ENCODE measurements at regions not wholly inside any gene's neighbourhood (a gene's known extent, or its start where the extent isn't known, plus 50 kb on each side); places are given as distances from the start of the nearest gene placed in this dataset.

GRCh38 chr9:108271236-108271635, 584.5 kb downstream of the ACTL7B start:
- no peak overlapping the region for H3K9ac ChIP-seq (ENCODE audit: low read depth, low read length)
- H2BK15ac ChIP-seq (ENCODE audit: low read depth, low read length), result no peak overlapping the region
- no peaks in the 10 kb centered on the region for H3K36me3 ChIP-seq (ENCODE audit: control insufficient read depth, insufficient read depth, low read length)
- H2BK5ac ChIP-seq (ENCODE audit: low read depth, low read length, poor library complexity, severe bottlenecking), result no peak overlapping the region
- H3K27me3 ChIP-seq (ENCODE audit: control insufficient read depth, insufficient read depth, low read length), result no peaks in the 10 kb centered on the region
- no peak overlapping the region for H4K5ac ChIP-seq (ENCODE audit: low read depth, low read length)
- H3K9me1 ChIP-seq (ENCODE audit: insufficient read depth, low read length), result no peaks in the 10 kb centered on the region
- H3K14ac ChIP-seq (replicated peaks; ENCODE audit: low read depth, low read length), result no peak overlapping the region
- H3K4me1 ChIP-seq (ENCODE audit: control insufficient read depth, insufficient read depth, low read length), result peaks cover 7% of the 10 kb centered on the region; the same call in 1 of the 2 replicates
- no peaks in the 10 kb centered on the region for H3K79me1 ChIP-seq (ENCODE audit: low read depth in 1 of 2, low read length in 2 of 2)
- DNase-seq (no peak), ATAC-seq (ENCODE audit: low read depth) (no peak)
- H3K18ac ChIP-seq (ENCODE audit: low read depth, low read length), result no peak overlapping the region; the same call in 1 of the 2 replicates
- no peak overlapping the region for H4K91ac ChIP-seq (ENCODE audit: insufficient read depth, low read depth, low read length)
- H2BK120ac ChIP-seq (ENCODE audit: low read depth, low read length), result no peak overlapping the region
- no peak overlapping the region for H3K4ac ChIP-seq (ENCODE audit: low read depth, low read length)
- H3K27ac ChIP-seq (ENCODE audit: insufficient read depth, low read length), result no peak overlapping the region
- in situ Hi-C loops (cut with MboI; ENCODE audit: low sequenced_read_pairs) (loop anchor here (5.0 to 10.0 kb wide), 2 partner anchors 636 to 794 kb away; no protein-coding TSS in a partner anchor), intact Hi-C loops (cut with micrococcal nuclease) (loop anchor here (5.0 kb wide), 1 partner anchor 214 kb away; no protein-coding TSS in a partner anchor), dilution Hi-C loops (cut with HindIII; ENCODE audit: low sequenced_read_pairs, unreplicated experiment) (no loop called here)
- H2BK20ac ChIP-seq (ENCODE audit: low read depth, low read length), result no peak overlapping the region
- no peak overlapping the region for H3K4me3 ChIP-seq (ENCODE audit: insufficient read depth, low read depth, low read length)
- H2AFZ ChIP-seq (replicated peaks; ENCODE audit: low read length, poor library complexity), result no peak overlapping the region
- no CpG with 5 or more reads among the region's 7 CpGs for WGBS, 2 experiments (ENCODE audit: extremely low coverage in 2 of 2, insufficient read length in 1 of 2)
- BruUV-seq (replicated peaks), result no TSS peak
- TF ChIP-seq CHD1 (IDR thresholded peaks at IDR 0.05; ENCODE audit: low read depth, low read length), result no peak
- no peak for TF ChIP-seq MXI1 (IDR thresholded peaks at IDR 0.05; ENCODE audit: borderline replicate concordance, low read depth, low read length)
- TF ChIP-seq, protein P1, sequence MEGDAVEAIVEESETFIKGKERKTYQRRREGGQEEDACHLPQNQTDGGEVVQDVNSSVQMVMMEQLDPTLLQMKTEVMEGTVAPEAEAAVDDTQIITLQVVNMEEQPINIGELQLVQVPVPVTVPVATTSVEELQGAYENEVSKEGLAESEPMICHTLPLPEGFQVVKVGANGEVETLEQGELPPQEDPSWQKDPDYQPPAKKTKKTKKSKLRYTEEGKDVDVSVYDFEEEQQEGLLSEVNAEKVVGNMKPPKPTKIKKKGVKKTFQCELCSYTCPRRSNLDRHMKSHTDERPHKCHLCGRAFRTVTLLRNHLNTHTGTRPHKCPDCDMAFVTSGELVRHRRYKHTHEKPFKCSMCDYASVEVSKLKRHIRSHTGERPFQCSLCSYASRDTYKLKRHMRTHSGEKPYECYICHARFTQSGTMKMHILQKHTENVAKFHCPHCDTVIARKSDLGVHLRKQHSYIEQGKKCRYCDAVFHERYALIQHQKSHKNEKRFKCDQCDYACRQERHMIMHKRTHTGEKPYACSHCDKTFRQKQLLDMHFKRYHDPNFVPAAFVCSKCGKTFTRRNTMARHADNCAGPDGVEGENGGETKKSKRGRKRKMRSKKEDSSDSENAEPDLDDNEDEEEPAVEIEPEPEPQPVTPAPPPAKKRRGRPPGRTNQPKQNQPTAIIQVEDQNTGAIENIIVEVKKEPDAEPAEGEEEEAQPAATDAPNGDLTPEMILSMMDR (conservative IDR thresholded peaks at IDR 0.05; ENCODE audit: low read depth, low read length), result no peak
- no peak for TF ChIP-seq RCOR1 (IDR thresholded peaks at IDR 0.05; ENCODE audit: insufficient replicate concordance, low read length)
- no peak for TF ChIP-seq POLR2A (IDR thresholded peaks at IDR 0.05; ENCODE audit: low read depth, low read length)
- TF ChIP-seq, protein P2, sequence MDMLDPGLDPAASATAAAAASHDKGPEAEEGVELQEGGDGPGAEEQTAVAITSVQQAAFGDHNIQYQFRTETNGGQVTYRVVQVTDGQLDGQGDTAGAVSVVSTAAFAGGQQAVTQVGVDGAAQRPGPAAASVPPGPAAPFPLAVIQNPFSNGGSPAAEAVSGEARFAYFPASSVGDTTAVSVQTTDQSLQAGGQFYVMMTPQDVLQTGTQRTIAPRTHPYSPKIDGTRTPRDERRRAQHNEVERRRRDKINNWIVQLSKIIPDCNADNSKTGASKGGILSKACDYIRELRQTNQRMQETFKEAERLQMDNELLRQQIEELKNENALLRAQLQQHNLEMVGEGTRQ (IDR thresholded peaks at IDR 0.05; ENCODE audit: low read depth, low read length), result no peak
- TF ChIP-seq RAD21 (IDR thresholded peaks at IDR 0.05; ENCODE audit: low read length), result no peak
- no peak overlapping the region for H3K56ac ChIP-seq (ENCODE audit: extremely low read depth, insufficient read depth, low read length)
- ChIA-PET CTCF (interaction anchor here (0.6 to 1.7 kb wide), 5 partner anchors 10 to 806 kb away, joined by 3 to 6 read pairs (median 4); no protein-coding TSS in a partner anchor), POLR2A (ENCODE audit: unreplicated experiment) (no interaction called here)
- no peaks in the 10 kb centered on the region for H3K9me3 ChIP-seq (ENCODE audit: control insufficient read depth, insufficient read depth, low read length)
- H2AK5ac ChIP-seq (ENCODE audit: low read depth, low read length), result no peak overlapping the region
- H4K8ac ChIP-seq (ENCODE audit: low read depth in 2 of 2, low read length in 2 of 2), result no peak overlapping the region
- no peak overlapping the region for H3K23ac ChIP-seq (ENCODE audit: low read depth, low read length)
- no peak overlapping the region for H3K4me2 ChIP-seq (ENCODE audit: low read depth, low read length)
- no peak overlapping the region for H2AK9ac ChIP-seq (replicated peaks; ENCODE audit: low read depth, low read length, poor library complexity)
- H4K20me1 ChIP-seq (ENCODE audit: insufficient read depth, low read length), result no peaks in the 10 kb centered on the region
